Panc1 (cell line): ENCODE measurements at regions not wholly inside any gene's neighbourhood (a gene's known extent, or its start where the extent isn't known, plus 50 kb on each side); places are given as distances from the start of the nearest gene placed in this dataset.

Experiments
- POLR2AphosphoS5 ChIP-seq: IDR thresholded peaks from 2 replicates; pipeline ENCODE4 v1.6.1; 2012; ENCODE audit warnings: mild to moderate bottlenecking, low read depth, low read length, moderate library complexity
- SIN3A ChIP-seq: IDR thresholded peaks from 2 replicates; pipeline ENCODE4 v1.6.1; 2012; ENCODE audit warnings: low read depth, mild to moderate bottlenecking, low read length, moderate library complexity, borderline replicate concordance; ENCODE audit not compliant: insufficient read depth
- TF ChIP-seq, protein P1 (sequence below): fragments of 450-650 bp; IDR thresholded peaks from 2 replicates; pipeline ENCODE4 v1.5.1; 2017; ENCODE audit warnings: mild to moderate bottlenecking
- TF ChIP-seq, protein P2 (sequence below), 2 experiments: IDR thresholded peaks; 2 replicates each; pipeline ENCODE4 v1.6.1; 2011 to 2012; ENCODE audit warnings: low read depth in 2 of 2, control low read depth in 1 of 2, low read length in 1 of 2, mild to moderate bottlenecking in 1 of 2, moderate library complexity in 1 of 2; ENCODE audit not compliant: insufficient read depth in 1 of 2

DNA sequence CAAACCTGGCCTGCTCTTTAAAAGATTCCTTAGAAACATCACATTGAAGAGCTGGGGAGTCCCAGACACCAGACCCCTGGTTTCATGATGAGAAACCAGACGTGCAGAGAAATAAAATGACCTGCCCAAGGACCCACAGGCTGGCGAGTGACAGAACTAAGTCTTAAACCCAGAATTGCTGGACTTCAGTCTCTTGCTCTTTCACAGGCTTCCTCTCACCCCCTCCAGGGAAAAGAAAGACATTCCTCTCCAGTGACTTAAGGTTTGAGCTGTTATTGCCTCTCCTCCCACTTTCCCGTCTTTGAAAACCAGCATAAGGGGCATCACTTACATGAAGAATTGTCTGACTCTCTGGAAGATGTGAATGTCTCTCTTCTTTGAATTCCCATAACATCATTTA is 535.2 kb downstream of the IRX1 start:
- TF ChIP-seq, protein P1, sequence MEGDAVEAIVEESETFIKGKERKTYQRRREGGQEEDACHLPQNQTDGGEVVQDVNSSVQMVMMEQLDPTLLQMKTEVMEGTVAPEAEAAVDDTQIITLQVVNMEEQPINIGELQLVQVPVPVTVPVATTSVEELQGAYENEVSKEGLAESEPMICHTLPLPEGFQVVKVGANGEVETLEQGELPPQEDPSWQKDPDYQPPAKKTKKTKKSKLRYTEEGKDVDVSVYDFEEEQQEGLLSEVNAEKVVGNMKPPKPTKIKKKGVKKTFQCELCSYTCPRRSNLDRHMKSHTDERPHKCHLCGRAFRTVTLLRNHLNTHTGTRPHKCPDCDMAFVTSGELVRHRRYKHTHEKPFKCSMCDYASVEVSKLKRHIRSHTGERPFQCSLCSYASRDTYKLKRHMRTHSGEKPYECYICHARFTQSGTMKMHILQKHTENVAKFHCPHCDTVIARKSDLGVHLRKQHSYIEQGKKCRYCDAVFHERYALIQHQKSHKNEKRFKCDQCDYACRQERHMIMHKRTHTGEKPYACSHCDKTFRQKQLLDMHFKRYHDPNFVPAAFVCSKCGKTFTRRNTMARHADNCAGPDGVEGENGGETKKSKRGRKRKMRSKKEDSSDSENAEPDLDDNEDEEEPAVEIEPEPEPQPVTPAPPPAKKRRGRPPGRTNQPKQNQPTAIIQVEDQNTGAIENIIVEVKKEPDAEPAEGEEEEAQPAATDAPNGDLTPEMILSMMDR, result no peak
- TF ChIP-seq, protein P2, sequence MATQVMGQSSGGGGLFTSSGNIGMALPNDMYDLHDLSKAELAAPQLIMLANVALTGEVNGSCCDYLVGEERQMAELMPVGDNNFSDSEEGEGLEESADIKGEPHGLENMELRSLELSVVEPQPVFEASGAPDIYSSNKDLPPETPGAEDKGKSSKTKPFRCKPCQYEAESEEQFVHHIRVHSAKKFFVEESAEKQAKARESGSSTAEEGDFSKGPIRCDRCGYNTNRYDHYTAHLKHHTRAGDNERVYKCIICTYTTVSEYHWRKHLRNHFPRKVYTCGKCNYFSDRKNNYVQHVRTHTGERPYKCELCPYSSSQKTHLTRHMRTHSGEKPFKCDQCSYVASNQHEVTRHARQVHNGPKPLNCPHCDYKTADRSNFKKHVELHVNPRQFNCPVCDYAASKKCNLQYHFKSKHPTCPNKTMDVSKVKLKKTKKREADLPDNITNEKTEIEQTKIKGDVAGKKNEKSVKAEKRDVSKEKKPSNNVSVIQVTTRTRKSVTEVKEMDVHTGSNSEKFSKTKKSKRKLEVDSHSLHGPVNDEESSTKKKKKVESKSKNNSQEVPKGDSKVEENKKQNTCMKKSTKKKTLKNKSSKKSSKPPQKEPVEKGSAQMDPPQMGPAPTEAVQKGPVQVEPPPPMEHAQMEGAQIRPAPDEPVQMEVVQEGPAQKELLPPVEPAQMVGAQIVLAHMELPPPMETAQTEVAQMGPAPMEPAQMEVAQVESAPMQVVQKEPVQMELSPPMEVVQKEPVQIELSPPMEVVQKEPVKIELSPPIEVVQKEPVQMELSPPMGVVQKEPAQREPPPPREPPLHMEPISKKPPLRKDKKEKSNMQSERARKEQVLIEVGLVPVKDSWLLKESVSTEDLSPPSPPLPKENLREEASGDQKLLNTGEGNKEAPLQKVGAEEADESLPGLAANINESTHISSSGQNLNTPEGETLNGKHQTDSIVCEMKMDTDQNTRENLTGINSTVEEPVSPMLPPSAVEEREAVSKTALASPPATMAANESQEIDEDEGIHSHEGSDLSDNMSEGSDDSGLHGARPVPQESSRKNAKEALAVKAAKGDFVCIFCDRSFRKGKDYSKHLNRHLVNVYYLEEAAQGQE (IDR thresholded peaks at IDR 0.05; ENCODE audit: insufficient read depth in 1 of 2, low read depth in 2 of 2, low read length in 1 of 2), result no peak
- TF ChIP-seq POLR2AphosphoS5 (no peak), SIN3A (no peak)
